ENCODE measurements at regions not wholly inside any gene's neighbourhood (a gene's known extent, or its start where the extent isn't known, plus 50 kb on each side); places are given as distances from the start of the nearest gene placed in this dataset.

- no peak for TF ChIP-seq CTCF (IDR thresholded peaks at IDR 0.05; ENCODE audit: extremely low read depth in 1 of 2, insufficient read depth in 1 of 2, low read depth in 1 of 2, low read length in 2 of 2)
- TF ChIP-seq MAX (IDR thresholded peaks at IDR 0.05; ENCODE audit: insufficient read depth, insufficient read length): no peak
- TF ChIP-seq EZH2 (IDR thresholded peaks at IDR 0.05; ENCODE audit: borderline replicate concordance, low read depth, low read length, severe bottlenecking): no peak
These were observed 147.0 kb upstream of the NECTIN1 start for GRCh38 chr11:119875841-119876600.

Data from endothelial cell of umbilical vein (primary cell).